Endothelial cell (in vitro differentiated cells): ENCODE measurements at regions not wholly inside any gene's neighbourhood (a gene's known extent, or its start where the extent isn't known, plus 50 kb on each side); places are given as distances from the start of the nearest gene placed in this dataset.

Experiments
- DNase-seq: peaks from one replicate; pipeline ENCODE4 v3.0.0; 2021; ENCODE audit warnings: low spot score
- H3K27ac Mint-ChIP-seq: one replicate; pipeline ENCODE4 v1.8.0; 2021; ENCODE audit warnings: mixed read lengths, inconsistent platforms; ENCODE audit not compliant: unreplicated experiment
- H3K27me3 Mint-ChIP-seq: one replicate; pipeline ENCODE4 v1.8.0; 2021; ENCODE audit warnings: mild to moderate bottlenecking, moderate library complexity, mixed read lengths, inconsistent platforms; ENCODE audit not compliant: unreplicated experiment
- H3K36me3 Mint-ChIP-seq: one replicate; pipeline ENCODE4 v1.8.0; 2021; ENCODE audit warnings: mild to moderate bottlenecking, low read depth, mixed read lengths, inconsistent platforms; ENCODE audit not compliant: unreplicated experiment
- H3K4me1 Mint-ChIP-seq: one replicate; pipeline ENCODE4 v1.8.0; 2021; ENCODE audit warnings: mild to moderate bottlenecking, mixed read lengths, inconsistent platforms; ENCODE audit not compliant: unreplicated experiment
- H3K4me3 Mint-ChIP-seq: one replicate; pipeline ENCODE4 v1.8.0; 2021; ENCODE audit warnings: mild to moderate bottlenecking, mixed read lengths, inconsistent platforms; ENCODE audit not compliant: unreplicated experiment
- H3K9me3 Mint-ChIP-seq: one replicate; pipeline ENCODE4 v1.8.0; 2021; ENCODE audit warnings: mixed read lengths, inconsistent platforms; ENCODE audit not compliant: unreplicated experiment
- CTCF ChIP-seq: fragments of 200-600 bp; sonication (generic); IDR thresholded peaks from one replicate; pipeline ENCODE4 v1.5.0; 2021; ENCODE audit warnings: antibody characterized with exemption; ENCODE audit not compliant: unreplicated experiment

- no peak for TF ChIP-seq CTCF
- H3K4me3 Mint-ChIP-seq: no peak overlapping the region
- H3K27ac Mint-ChIP-seq: peak overlapping the region; percentile 58
Observed at GRCh38 chr10:33862536-33863105, 528.2 kb upstream of the NRP1 start.

DNA sequence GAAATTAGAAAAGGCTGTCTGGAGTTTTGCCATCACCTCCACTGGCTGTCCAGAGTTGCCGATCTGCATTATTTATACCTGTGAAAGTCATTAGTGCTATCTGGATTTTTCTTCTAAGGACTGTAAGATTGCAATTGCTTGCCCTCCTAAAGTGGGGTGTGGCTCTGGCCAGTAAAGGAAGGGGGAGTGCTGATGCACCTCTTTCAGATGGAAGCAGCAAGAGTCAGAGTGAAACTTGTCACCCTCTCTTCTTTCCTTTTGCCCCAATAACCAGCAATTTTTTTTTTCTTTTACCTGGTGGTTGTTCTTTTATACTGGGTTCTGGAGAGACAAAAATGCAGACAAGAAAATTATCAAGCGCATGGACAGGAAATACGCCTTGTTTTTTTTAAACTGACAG, 527.4 kb upstream of the NRP1 start:
- no peak for DNase-seq
- H3K4me1 Mint-ChIP-seq: peaks cover 58% of the 10 kb centered on the region
- peak overlapping the region; percentile 30 for H3K27ac Mint-ChIP-seq
- no peaks in the 10 kb centered on the region for H3K36me3 Mint-ChIP-seq
- TF ChIP-seq CTCF: no peak
- no peak overlapping the region for H3K4me3 Mint-ChIP-seq
- H3K9me3 Mint-ChIP-seq: no peaks in the 10 kb centered on the region
- H3K27me3 Mint-ChIP-seq: no peaks in the 10 kb centered on the region

More at GRCh38 chr10:33862536-33863105, 528.2 kb upstream of the NRP1 start:
- DNase-seq: no peak
- Mint-ChIP-seq H3K27me3 (no peaks in the 10 kb centered on the region), H3K9me3 (no peaks in the 10 kb centered on the region), H3K4me1 (peaks cover 52% of the 10 kb centered on the region), H3K36me3 (no peaks in the 10 kb centered on the region)

- Mint-ChIP-seq H3K27me3 (no peaks in the 10 kb centered on the region), H3K9me3 (no peaks in the 10 kb centered on the region), H3K27ac (peak overlapping the region; percentile 67), H3K4me3 (no peak overlapping the region), H3K36me3 (no peaks in the 10 kb centered on the region), H3K4me1 (peaks cover 58% of the 10 kb centered on the region)
- no peak for TF ChIP-seq CTCF
- DNase-seq: peak; percentile 11
Observed at GRCh38 chr10:33861016-33861704, 526.7 kb upstream of the NRP1 start.

DNA sequence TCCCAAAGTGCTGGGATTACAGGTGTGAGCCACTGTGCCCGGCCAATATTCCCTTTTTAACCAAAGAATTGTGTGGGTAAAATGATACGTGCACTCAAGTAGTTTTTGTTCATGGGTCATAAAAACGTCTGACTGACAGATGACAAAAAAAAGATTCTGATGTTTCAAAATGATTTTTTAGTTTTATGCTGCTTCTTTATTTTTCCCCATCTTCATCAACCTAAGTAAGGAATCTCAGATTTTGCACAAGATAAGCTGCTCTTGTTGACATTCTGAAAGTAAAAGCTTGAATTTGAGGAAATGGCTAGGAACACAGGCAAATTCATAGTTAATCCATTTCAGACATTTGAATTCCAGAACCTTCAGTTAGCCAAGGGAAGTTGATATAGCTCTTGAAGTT, 526.1 kb upstream of the NRP1 start:
- TF ChIP-seq CTCF: no peak
- Mint-ChIP-seq H3K4me1 (peaks cover 52% of the 10 kb centered on the region), H3K36me3 (no peaks in the 10 kb centered on the region), H3K27ac (no peak overlapping the region), H3K4me3 (no peak overlapping the region), H3K27me3 (no peaks in the 10 kb centered on the region), H3K9me3 (no peaks in the 10 kb centered on the region)
- no peak for DNase-seq

DNA sequence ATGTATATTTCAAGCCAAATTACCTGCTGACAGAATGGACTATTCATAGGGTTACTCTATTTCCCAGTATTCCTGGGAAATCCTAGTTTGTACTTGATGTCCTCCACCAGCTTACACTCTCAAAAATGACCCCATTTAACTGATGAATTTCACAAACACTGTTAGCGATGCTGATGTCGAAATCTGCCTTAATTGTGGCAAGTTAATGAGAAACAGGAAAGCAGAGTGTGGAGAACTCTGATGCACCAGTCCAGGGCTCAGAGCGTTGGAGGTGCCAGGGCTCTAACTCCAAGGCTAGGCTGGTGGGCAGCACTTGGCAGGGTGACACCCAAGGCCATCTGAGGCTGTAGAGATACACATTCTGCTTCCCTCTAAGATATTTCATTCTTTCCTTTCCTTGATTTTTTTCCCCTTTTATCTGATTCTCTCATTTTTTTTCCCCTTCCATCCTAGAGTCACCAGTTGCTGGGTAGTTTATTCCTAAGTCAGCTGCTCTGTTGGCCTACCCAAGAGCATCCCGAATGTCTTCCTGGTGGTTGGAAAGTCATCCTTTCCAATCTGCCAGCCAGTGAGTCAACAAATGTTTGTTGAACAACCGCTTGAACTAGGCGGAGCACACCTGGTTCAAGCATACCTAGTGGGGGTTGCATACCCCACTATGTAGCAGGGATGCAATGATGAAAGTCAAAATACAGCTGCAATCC, 525.0 kb upstream of the NRP1 start:
- Mint-ChIP-seq H3K9me3 (no peaks in the 10 kb centered on the region), H3K27ac (peak overlapping the region; percentile 95), H3K4me1 (peaks cover 50% of the 10 kb centered on the region), H3K36me3 (no peaks in the 10 kb centered on the region), H3K4me3 (no peak overlapping the region), H3K27me3 (no peaks in the 10 kb centered on the region)
- no peak for DNase-seq
- no peak for TF ChIP-seq CTCF
